B cell (primary cell): ENCODE measurements at regions not wholly inside any gene's neighbourhood (a gene's known extent, or its start where the extent isn't known, plus 50 kb on each side); places are given as distances from the start of the nearest gene placed in this dataset.

Experiments
- EZH2 ChIP-seq: IDR thresholded peaks from 2 replicates; pipeline ENCODE4 v1.6.1; 2012; ENCODE audit warnings: borderline replicate concordance, low read depth, mild to moderate bottlenecking, moderate library complexity, low read length; ENCODE audit not compliant: insufficient read depth, poor library complexity, severe bottlenecking
- TF ChIP-seq, protein P1 (sequence below): fragments of 200-600 bp; IDR thresholded peaks from one replicate; pipeline ENCODE4 v1.8.0; 2022; ENCODE audit warnings: antibody characterized with exemption, mild to moderate bottlenecking

GRCh38 chr5:125150041-125150669, 403.7 kb upstream of the ZNF608 start:
- TF ChIP-seq, protein P1, sequence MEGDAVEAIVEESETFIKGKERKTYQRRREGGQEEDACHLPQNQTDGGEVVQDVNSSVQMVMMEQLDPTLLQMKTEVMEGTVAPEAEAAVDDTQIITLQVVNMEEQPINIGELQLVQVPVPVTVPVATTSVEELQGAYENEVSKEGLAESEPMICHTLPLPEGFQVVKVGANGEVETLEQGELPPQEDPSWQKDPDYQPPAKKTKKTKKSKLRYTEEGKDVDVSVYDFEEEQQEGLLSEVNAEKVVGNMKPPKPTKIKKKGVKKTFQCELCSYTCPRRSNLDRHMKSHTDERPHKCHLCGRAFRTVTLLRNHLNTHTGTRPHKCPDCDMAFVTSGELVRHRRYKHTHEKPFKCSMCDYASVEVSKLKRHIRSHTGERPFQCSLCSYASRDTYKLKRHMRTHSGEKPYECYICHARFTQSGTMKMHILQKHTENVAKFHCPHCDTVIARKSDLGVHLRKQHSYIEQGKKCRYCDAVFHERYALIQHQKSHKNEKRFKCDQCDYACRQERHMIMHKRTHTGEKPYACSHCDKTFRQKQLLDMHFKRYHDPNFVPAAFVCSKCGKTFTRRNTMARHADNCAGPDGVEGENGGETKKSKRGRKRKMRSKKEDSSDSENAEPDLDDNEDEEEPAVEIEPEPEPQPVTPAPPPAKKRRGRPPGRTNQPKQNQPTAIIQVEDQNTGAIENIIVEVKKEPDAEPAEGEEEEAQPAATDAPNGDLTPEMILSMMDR = no peak
- TF ChIP-seq EZH2 = no peak
